ENCODE measurements at regions not wholly inside any gene's neighbourhood (a gene's known extent, or its start where the extent isn't known, plus 50 kb on each side); places are given as distances from the start of the nearest gene placed in this dataset.

DNA sequence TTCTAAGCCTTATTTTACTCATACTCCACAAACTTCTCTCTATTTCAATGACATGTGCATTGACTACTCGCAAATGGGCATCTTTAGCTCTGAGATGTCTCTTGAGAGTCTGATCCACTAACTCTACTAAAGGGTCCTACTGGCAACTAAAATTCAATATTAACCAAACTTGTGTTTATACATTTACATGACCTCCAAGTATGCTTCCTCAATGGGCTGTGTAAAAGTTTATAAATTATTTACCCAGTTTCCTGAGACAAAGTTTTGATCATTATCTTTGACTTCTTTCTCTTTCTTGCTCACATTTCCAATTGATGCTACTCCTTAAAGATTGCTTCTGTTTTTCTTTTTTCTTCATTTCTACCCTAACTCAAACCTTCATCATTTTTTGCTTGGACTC is 510.1 kb upstream of the DAB2 start:
- TF ChIP-seq, protein P1, sequence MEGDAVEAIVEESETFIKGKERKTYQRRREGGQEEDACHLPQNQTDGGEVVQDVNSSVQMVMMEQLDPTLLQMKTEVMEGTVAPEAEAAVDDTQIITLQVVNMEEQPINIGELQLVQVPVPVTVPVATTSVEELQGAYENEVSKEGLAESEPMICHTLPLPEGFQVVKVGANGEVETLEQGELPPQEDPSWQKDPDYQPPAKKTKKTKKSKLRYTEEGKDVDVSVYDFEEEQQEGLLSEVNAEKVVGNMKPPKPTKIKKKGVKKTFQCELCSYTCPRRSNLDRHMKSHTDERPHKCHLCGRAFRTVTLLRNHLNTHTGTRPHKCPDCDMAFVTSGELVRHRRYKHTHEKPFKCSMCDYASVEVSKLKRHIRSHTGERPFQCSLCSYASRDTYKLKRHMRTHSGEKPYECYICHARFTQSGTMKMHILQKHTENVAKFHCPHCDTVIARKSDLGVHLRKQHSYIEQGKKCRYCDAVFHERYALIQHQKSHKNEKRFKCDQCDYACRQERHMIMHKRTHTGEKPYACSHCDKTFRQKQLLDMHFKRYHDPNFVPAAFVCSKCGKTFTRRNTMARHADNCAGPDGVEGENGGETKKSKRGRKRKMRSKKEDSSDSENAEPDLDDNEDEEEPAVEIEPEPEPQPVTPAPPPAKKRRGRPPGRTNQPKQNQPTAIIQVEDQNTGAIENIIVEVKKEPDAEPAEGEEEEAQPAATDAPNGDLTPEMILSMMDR (IDR thresholded peaks at IDR 0.05), result no peak
- TF ChIP-seq POLR2A (IDR thresholded peaks at IDR 0.05), result no peak
- no peak for TF ChIP-seq POLR2AphosphoS5 (IDR thresholded peaks at IDR 0.05)
- TF ChIP-seq EP300 (IDR thresholded peaks at IDR 0.05), result no peak
